ELF-1 (cell line): ENCODE measurements at regions not wholly inside any gene's neighbourhood (a gene's known extent, or its start where the extent isn't known, plus 50 kb on each side); places are given as distances from the start of the nearest gene placed in this dataset.

Experiments
- DNase-seq: peaks from one replicate; pipeline ENCODE4 v3.0.0-alpha.2; 2016; ENCODE audit warnings: low read depth, low spot score

DNA sequence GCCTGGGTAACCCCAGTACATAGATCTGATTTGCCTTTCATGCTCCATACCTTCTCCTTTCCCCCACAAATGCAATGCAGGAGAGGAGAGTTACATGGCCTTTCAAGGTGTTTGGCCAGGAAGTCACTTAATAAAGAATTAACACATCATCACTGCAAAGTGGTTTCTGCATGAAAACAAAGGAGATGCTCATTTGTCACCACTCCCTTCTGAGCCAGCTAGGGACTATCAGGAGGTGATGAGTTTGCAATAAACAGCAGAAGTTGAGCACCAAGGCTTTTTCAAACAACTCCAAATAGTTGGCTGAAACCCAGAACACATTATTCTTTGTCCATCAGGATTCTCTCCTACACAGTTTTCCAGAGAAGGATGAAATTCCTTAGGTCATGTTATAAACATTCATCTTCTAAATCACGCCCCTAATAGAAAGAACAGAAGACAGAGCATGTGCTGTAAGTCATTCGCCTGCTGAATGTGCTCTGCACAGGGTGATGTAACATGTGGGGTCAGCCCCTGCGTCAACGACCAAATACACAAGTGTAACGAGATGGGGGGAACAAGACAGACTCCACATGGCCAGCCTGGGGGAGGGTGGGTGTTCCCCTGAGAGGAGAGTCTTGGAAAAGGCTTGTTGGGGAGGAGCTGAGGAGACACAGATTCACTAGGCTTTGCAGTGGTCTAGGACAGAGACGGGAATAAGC, 87.3 kb upstream of the RMDN2 start:
- DNase-seq: no peak

- peak; percentile 40 for DNase-seq
These were observed 86.4 kb upstream of the RMDN2 start for GRCh38 chr2:37838541-37839167.

DNA sequence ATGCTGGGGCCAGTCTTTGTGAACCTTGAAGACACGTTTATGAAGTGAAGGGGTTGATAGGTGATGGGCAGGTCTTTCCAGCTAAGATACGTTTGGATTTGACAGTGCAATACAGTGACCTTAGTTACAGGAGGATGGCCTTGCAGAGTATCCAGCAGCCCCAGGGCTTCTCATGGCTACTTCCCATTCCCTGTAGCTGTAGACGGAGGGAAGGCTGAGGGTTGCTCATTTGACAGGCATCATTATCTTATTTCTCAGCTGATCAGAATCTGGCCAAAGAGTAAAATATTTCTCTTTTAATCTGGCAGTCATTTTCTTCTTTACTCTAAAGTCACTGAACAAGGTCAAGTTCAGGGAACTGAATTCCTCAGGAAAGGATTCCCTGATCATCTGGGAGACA, 85.1 kb upstream of the RMDN2 start:
- no peak for DNase-seq

GRCh38 chr2:37842732-37843440, 82.2 kb upstream of the RMDN2 start:
- no peak for DNase-seq

DNA sequence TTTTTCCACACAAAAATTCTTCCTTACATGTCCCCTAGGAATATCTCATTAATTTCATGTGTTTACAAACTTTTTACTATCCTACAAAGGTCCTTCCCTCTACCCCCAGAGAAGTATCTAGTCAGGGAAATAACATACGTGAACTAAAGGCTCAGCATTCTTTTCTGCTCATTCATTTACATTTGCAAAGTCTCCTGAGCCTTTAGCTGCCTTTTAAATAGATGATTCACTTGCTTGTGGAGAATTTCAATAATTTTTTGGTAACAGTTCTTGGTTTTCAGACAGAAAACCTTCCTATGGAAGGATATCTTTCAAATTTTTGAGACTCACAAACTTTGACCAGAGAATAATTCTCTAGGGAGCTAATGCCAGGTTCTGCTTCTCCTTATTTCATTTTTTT, 81.5 kb upstream of the RMDN2 start:
- no peak for DNase-seq

DNA sequence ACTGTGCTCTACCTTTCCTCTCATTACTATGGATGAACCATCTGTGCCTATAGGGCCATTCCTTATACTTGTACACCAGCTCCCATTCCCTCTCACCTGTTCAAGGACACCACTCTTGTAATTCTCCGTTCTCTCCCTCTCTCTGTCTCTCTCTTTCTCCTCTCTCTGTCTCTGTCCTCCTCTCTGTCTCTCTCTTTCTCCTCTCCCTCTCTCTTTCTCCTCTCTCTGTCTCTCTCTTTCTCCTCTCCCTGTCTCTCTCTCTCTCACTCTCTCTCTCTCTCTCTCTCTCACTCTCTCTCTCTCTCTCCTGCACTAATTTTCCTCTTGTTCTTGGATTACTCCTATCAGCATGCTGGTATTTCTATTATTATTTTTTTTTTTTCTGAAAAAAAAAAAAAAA, 78.9 kb upstream of the RMDN2 start:
- no peak for DNase-seq

DNA sequence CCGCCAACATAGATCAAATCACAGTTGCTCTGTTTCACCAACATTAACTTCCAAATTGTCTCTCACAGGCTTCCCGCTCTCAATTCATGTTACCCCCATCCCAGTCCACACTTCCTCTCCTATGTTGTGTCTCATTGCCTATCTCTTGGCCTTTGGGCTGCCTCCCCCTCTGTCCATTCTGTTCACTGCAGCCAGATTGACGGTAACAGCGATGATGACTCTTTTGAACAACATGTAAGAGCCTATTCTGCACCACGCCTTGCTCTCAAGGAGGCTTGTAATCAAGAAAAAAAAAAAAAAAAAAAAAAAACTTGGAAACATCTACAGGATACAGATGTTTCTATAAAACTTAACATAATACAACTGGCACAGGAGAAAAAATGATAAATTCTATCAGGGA, 77.3 kb upstream of the RMDN2 start:
- DNase-seq: no peak

- no peak for DNase-seq
These were observed 76.6 kb upstream of the RMDN2 start for GRCh38 chr2:37848451-37848850.

DNA sequence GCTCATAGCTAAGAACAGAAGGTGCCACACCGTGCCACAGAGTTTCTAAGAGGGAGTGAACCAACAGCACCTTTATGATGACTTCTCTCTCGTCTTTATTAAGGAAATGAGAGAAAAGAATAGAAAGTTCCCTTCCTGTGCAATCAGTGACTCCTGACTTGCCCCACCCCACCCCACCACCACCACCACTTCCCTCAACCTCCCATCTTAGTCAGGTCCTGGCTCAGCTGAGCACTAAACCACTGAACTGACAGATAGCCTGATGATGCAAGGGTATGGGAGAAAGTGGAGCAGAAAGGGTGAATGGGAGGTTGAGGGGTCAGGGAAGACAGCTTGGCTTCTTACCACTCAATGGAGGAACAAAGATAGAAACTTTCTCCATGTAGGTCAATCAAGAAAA, 75.2 kb upstream of the RMDN2 start:
- DNase-seq: no peak

- no peak for DNase-seq
These were observed 73.7 kb upstream of the RMDN2 start for GRCh38 chr2:37851428-37851827.

DNA sequence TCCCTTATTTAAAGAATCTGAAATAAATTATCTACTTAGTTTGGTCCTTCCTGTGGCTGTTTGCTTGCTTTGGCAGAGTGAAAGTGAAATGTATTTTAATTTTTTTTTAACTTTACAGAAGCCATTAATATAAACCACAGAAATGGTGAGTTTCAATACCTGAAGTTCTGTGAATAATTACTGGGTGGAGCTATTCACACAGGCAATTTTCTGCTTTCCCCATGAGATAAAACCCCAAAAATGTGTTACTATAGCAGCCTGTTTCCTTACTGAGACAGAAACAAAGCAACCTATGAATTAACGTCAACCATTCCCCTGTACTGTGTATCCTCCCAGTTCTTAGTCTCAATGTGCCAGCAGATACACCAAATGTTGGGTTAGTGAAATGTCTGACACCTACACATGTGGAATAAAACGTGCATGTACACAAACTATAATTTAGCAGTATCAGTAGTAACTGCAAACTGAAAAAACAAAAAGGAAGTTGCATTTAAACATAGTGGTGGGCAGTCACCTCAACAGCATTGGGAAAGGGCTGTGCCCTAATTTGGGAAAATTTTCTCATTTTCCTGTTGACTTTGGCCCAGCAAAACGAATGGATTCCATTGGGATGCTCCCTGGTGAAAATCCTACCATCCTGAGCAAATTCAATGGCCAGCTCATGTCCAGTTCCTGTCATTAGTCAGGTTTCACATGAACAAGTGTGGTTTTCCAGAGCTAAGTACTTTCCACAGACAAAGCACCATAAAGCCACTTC, 73.1 kb upstream of the RMDN2 start:
- DNase-seq: no peak

DNA sequence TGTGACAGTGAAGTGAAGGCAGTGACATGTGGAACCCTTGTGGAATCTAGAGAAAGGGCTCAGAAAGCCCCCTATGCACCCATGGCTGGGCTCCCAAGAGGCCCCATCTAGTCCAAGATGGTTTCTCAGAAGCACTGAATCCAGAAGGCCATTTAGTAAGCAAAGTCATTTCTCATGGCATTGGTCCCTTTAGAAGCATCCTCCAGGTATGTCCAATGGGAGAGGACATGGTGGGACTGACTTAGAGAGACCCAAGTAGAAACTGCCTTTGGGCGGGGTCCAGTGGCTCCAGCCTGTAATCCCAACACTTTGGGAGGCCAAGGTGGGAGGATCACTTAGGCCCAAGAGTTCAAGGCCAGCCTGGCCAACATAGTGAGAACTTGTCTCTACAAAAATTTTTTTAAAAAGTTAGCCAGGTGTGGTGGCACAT, 72.5 kb upstream of the RMDN2 start:
- no peak for DNase-seq

GRCh38 chr2:37854676-37855282, 70.3 kb upstream of the RMDN2 start:
- DNase-seq: no peak

DNA sequence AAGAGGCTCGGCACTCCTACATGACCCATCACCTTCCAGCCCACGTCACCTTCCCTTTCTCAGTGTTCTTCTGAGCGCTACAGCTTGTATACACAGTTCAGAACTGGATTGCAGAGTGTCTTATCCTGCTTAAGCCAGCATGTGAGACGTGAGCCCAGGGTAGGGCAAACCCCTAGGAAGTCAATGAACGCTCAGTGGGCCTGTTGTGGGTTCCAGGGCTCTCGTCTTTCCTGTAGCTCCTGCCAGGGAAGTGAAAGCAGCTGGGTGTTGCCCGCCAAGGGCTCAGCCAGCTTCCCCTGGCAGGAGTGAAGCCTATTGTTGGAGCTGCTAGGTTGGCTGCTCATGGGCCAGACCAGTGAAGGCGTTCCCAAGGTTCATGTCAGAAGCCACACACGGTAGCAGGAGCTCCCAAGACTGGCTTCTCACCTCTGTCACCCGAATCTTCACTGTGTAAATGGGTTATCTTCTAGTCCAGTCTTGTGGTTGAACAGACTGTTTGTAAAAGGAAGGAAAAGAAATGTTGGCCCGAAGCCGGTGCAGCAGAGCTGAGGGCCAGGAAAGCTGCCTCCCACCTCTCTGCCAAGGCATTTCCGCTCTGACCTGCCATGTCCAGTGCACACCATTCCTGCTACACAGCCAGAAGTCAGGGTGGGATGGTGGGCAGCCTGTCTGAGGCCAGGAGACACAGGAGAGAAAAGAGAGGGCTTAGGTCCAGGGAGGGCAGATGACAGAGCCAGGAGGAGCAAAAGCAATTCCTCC, 69.6 kb upstream of the RMDN2 start:
- DNase-seq: no peak

- no peak for DNase-seq
These were observed 68.9 kb upstream of the RMDN2 start for GRCh38 chr2:37856101-37856751.

DNA sequence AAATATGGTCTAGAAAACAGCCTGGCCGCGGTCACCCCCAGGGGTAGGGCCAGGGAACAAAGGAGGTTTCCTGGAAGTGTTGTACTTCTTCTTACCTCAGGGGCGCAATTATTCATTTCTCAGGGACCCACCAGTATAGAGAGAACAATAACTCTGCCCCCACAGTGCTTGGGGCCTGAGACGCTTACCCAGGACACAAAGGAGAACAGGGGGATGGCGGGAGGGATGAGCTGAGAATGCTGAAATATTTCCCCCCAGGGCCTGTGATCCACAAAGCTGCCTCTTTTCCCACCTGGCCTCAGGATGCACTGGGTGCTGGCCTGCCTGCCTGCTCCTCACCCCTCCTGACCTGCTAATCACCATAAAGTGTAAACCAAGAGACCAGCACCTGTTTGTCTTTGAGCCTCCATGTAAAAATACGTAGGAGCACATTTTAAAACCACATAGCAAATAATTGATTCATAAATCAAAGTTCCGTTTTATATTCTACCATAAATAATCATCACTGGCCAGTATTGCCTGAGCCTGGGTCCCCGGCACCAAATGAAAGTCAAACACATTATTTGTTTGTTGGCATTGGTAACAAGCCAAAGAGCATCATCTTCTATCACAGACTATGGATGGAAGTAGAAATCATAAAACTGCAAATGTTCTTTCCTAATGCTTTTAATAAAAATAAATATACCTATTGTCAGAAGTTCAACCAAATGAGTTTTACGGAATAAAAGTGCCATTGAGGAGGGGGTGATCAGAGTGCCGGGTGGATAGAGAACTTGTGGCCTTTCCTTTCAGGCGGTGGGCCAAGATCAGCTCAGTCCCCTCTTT, 67.3 kb upstream of the RMDN2 start:
- DNase-seq: peak; percentile 74

- DNase-seq: peak; percentile 39
These were observed 66.7 kb upstream of the RMDN2 start for GRCh38 chr2:37858400-37858711.

GRCh38 chr2:37858725-37859267, 66.3 kb upstream of the RMDN2 start:
- DNase-seq: no peak

- DNase-seq: no peak
These were observed 62.5 kb upstream of the RMDN2 start for GRCh38 chr2:37862620-37863019.

GRCh38 chr2:37864217-37864616, 60.9 kb upstream of the RMDN2 start:
- no peak for DNase-seq
